ENCODE measurements at regions not wholly inside any gene's neighbourhood (a gene's known extent, or its start where the extent isn't known, plus 50 kb on each side); places are given as distances from the start of the nearest gene placed in this dataset.
"Not testable (repeated sequence)": the region's sequence is repeated elsewhere in the genome, so short reads cannot be mapped to it uniquely, and the experiment has no call there.

GRCh38 chr18:5015213-5015612 lies 181.8 kb downstream of the AKAIN1 start:
- no peak for DNase-seq

- not testable (repeated sequence) for DNase-seq
Measured at GRCh38 chr18:5004031-5004820, 192.8 kb downstream of the AKAIN1 start.

- DNase-seq: no peak
Measured at GRCh38 chr18:4994710-4995109, 202.3 kb downstream of the AKAIN1 start.

- no peak for DNase-seq
Measured at GRCh38 chr18:4987452-4988405, 209.3 kb downstream of the AKAIN1 start.

GRCh38 chr18:4986677-4987076 lies 210.4 kb downstream of the AKAIN1 start:
- no peak for DNase-seq

GRCh38 chr18:4986066-4986465 lies 211.0 kb downstream of the AKAIN1 start:
- DNase-seq: no peak

- DNase-seq: no peak
Measured at GRCh38 chr18:4961121-4961909, 235.7 kb downstream of the AKAIN1 start.

GRCh38 chr18:4960578-4960977 lies 236.5 kb downstream of the AKAIN1 start:
- no peak for DNase-seq

- no peak for DNase-seq
Measured at GRCh38 chr18:4931209-4931608, 265.8 kb downstream of the AKAIN1 start.

GRCh38 chr18:4921548-4921947 lies 275.5 kb downstream of the AKAIN1 start:
- DNase-seq: no peak

- DNase-seq: not testable (repeated sequence)
Measured at GRCh38 chr18:4917509-4917908, 279.5 kb downstream of the AKAIN1 start.

GRCh38 chr18:4908328-4908727 lies 288.7 kb downstream of the AKAIN1 start:
- DNase-seq: no peak

GRCh38 chr18:4906856-4907255 lies 290.2 kb downstream of the AKAIN1 start:
- DNase-seq: no peak

GRCh38 chr18:4888251-4889040 lies 308.6 kb downstream of the AKAIN1 start:
- no peak for DNase-seq

GRCh38 chr18:4878480-4878879 lies 318.6 kb downstream of the AKAIN1 start:
- no peak for DNase-seq

- no peak for DNase-seq
Measured at GRCh38 chr18:4871197-4871596, 325.9 kb downstream of the AKAIN1 start.

- DNase-seq: no peak
Measured at GRCh38 chr18:4870177-4870773, 326.8 kb downstream of the AKAIN1 start.

GRCh38 chr18:4869155-4869554 lies 327.9 kb downstream of the AKAIN1 start:
- DNase-seq: no peak

GRCh38 chr18:4858379-4859127 lies 338.5 kb downstream of the AKAIN1 start:
- no peak for DNase-seq

GRCh38 chr18:4854671-4855070 lies 342.4 kb downstream of the AKAIN1 start:
- no peak for DNase-seq
